Gastroesophageal sphincter (tissue), 4 donors: ENCODE measurements at regions not wholly inside any gene's neighbourhood (a gene's known extent, or its start where the extent isn't known, plus 50 kb on each side); places are given as distances from the start of the nearest gene placed in this dataset.

Source experiments
- ATAC-seq: fragments of 150-250 bp; one replicate; pipeline ENCODE4 v1.9.1; 2016; ENCODE audit warnings: mild to moderate bottlenecking, moderate library complexity
- H3K27ac ChIP-seq, 4 donors: fragments of 200-600 bp; sonication (generic) in 3 of 4; 1 replicate in 3 of 4; 2 replicates in 1 of 4; pipeline ENCODE4 v1.5.1; 2016 to 2019
- H3K27me3 ChIP-seq: fragments of 200-600 bp; sonication (generic); one replicate; pipeline ENCODE4 v1.5.1; 2019
- H3K36me3 ChIP-seq, 2 donors: fragments of 200-600 bp; sonication (generic); one replicate each; pipeline ENCODE4 v1.5.1; 2019; ENCODE audit warnings: control low read depth in 1 of 2
- H3K4me1 ChIP-seq, 3 donors: fragments of 200-600 bp; sonication (generic); 1 replicate in 2 of 3; 2 replicates in 1 of 3; pipeline ENCODE4 v1.5.1; 2016 to 2019; ENCODE audit warnings: control low read depth in 2 of 3
- H3K4me3 ChIP-seq, 2 donors: fragments of 200-600 bp; sonication (generic); one replicate each; pipeline ENCODE4 v1.5.1; 2019; ENCODE audit warnings: mild to moderate bottlenecking in 1 of 2, moderate library complexity in 1 of 2
- H3K9me3 ChIP-seq, 3 donors: fragments of 200-600 bp; sonication (generic); one replicate each; pipeline ENCODE4 v1.5.1; 2017 to 2019; ENCODE audit warnings: control low read depth in 2 of 3
- CTCF ChIP-seq, 4 experiments: fragments of 200-600 bp in 2 of 4; fragments of 450-650 bp in 2 of 4; sonication (generic) in 1 of 4; IDR thresholded peaks; one replicate each; pipeline ENCODE4 v1.5.1; 2017 to 2019; ENCODE audit warnings: antibody characterized with exemption in 4 of 4, mild to moderate bottlenecking in 2 of 4, moderate library complexity in 2 of 4
- EP300 ChIP-seq: sonication (generic); formaldehyde crosslinking; IDR thresholded peaks from one replicate; pipeline ENCODE4 v1.6.1; 2017; ENCODE audit warnings: antibody characterized with exemption, mild to moderate bottlenecking
- POLR2A ChIP-seq, 2 donors: fragments of 450-650 bp; IDR thresholded peaks; one replicate each; pipeline ENCODE4 v1.6.1; 2017; ENCODE audit warnings: antibody characterized with exemption in 2 of 2, mild to moderate bottlenecking in 2 of 2, moderate library complexity in 1 of 2
- POLR2AphosphoS5 ChIP-seq: sonication (generic); formaldehyde crosslinking; IDR thresholded peaks from one replicate; pipeline ENCODE4 v1.6.1; 2017; ENCODE audit warnings: antibody characterized with exemption
- WGBS, 2 donors: methylation state at CpG; one replicate each; pipeline ENCODE4 v1.1.5; 2018; ENCODE audit warnings: low coverage in 1 of 2; 5-methylcytosine and 5-hydroxymethylcytosine counted together

GRCh38 chr14:85122690-85123089 is 407.3 kb upstream of the FLRT2 start:
- no peaks in the 10 kb centered on the region for H3K27me3 ChIP-seq
- no peak overlapping the region for H3K4me3 ChIP-seq
- H3K4me1 ChIP-seq, result no peaks in the 10 kb centered on the region
- no peak overlapping the region for H3K27ac ChIP-seq
- TF ChIP-seq EP300 (no peak), CTCF (IDR thresholded peaks at IDR 0.05) (no peak), POLR2AphosphoS5 (no peak), POLR2A (IDR thresholded peaks at IDR 0.05) (no peak)
- H3K9me3 ChIP-seq, result no peaks in the 10 kb centered on the region
- ATAC-seq, result no peak
- H3K36me3 ChIP-seq, result no peaks in the 10 kb centered on the region

DNA sequence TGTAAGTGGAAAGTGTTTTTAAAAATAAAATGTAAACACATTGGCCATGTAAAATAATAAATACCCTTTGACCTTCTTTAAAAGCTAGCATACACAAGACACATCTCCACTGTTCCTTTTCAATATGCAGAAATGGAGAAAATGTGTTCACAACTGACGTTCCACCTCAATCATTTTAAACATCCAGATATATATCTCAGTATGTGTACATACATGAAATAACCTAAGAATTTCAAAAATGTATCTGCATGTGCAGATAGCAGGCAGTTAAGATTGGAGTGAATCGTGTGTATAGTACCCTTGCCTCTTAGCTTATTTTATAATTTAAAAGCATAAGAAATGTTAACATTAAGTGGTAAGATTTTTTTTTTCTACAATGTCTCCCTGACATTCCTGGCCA is 406.2 kb upstream of the FLRT2 start:
- ATAC-seq, result no peak
- WGBS, 2 donors, result 93 to 94% methylated on average over 2 of the region's 2 CpGs
- H3K4me1 ChIP-seq, result no peaks in the 10 kb centered on the region
- no peaks in the 10 kb centered on the region for H3K27me3 ChIP-seq
- no peaks in the 10 kb centered on the region for H3K9me3 ChIP-seq
- H3K36me3 ChIP-seq, result no peaks in the 10 kb centered on the region
- H3K27ac ChIP-seq, result no peak overlapping the region
- no peak overlapping the region for H3K4me3 ChIP-seq
- TF ChIP-seq EP300, result no peak
- no peak for TF ChIP-seq POLR2A (IDR thresholded peaks at IDR 0.05)
- no peak for TF ChIP-seq CTCF (IDR thresholded peaks at IDR 0.05)
- no peak for TF ChIP-seq POLR2AphosphoS5

DNA sequence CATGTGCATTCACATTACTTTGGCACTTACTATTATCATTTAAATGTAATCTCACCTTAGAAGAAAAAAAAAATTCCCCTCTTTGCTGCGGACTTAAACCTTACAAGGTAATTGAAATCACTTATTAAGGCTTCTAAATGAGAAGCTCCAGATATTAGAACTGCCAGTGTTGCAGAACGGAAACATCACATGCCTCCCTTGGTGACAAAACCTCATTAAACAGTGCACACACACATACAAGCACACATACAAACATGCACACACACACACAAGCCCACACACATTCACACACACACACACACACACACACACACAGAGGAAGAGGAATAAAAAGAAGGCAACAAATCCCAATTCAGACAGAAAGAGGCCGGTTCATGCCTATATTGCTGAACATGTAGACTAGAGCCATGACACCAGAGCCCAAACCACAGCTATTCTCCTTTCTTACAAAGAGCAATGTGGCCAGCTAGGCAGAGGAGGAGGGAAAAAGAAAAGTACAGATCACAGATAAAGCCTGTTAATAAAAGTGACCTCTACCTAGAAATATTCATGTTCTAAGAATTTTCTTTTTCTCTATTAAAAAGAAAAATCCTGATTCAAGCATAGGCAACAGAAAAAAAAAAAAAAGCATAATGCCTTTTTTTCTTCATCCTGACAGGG is 405.2 kb upstream of the FLRT2 start:
- H3K9me3 ChIP-seq, result no peaks in the 10 kb centered on the region
- no peaks in the 10 kb centered on the region for H3K4me1 ChIP-seq
- no peaks in the 10 kb centered on the region for H3K36me3 ChIP-seq
- WGBS, 2 donors, result 95 to 100% methylated on average over 2 to 3 of the region's 3 CpGs
- TF ChIP-seq POLR2AphosphoS5 (no peak), CTCF (IDR thresholded peaks at IDR 0.05) (no peak)
- no peak for ATAC-seq
- no peak overlapping the region for H3K4me3 ChIP-seq
- no peak overlapping the region for H3K27ac ChIP-seq
- no peaks in the 10 kb centered on the region for H3K27me3 ChIP-seq

DNA sequence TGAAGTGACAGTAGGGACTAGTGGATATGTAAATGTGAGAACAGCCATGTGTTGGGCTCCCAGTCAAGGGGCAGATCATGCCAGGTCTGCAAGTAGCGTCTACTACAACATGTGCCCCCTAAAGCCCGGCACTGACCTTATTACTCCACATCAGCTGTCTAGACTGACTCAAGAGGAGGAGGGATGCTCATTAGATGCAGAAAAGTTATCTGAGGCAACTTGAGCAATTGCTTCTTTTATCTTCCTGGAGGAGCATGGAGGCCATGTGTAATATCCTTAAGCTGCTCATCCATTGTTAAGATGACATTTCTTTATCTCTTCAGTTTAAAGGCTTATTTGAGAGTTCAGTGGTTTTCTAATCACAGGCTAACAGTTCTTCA is 404.7 kb upstream of the FLRT2 start:
- H3K9me3 ChIP-seq, result no peaks in the 10 kb centered on the region
- H3K36me3 ChIP-seq, result no peaks in the 10 kb centered on the region
- H3K4me3 ChIP-seq, result no peak overlapping the region
- ATAC-seq, result no peak
- H3K4me1 ChIP-seq, result no peaks in the 10 kb centered on the region
- 92 to 93% methylated on average over 2 of the region's 2 CpGs for WGBS, 2 donors
- no peaks in the 10 kb centered on the region for H3K27me3 ChIP-seq
- TF ChIP-seq POLR2A (IDR thresholded peaks at IDR 0.05), result no peak
- no peak for TF ChIP-seq EP300
- TF ChIP-seq POLR2AphosphoS5, result no peak
- TF ChIP-seq CTCF (IDR thresholded peaks at IDR 0.05), result no peak
- no peak overlapping the region for H3K27ac ChIP-seq

DNA sequence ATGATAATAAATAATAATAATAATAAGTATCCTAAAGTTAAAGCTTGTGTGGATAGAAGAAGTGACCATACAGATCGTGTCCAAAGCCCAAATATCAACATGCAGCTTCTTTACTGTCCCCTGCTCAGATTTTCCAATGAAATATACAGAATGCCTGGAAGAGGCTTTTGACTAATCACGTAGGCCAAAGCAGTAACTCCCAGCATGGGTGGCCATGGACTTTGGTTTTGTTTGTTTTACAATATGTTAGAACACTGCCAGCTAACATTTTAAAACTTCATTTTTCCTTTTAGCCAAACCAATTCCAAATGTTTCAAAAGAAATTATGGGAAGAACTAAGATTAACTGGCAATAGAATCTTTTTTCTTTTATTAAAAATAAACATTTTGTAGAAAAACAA is 400.0 kb upstream of the FLRT2 start:
- H3K4me1 ChIP-seq, result no peaks in the 10 kb centered on the region
- TF ChIP-seq EP300, result no peak
- TF ChIP-seq POLR2A (IDR thresholded peaks at IDR 0.05), result no peak
- TF ChIP-seq POLR2AphosphoS5, result no peak
- TF ChIP-seq CTCF (IDR thresholded peaks at IDR 0.05), result no peak
- 55% methylated on average over 2 of the region's 2 CpGs for WGBS, 2 donors
- H3K36me3 ChIP-seq, result no peaks in the 10 kb centered on the region
- H3K9me3 ChIP-seq, result peaks cover 0 to 7% (median 0%) of the 10 kb centered on the region in 3 donors
- H3K4me3 ChIP-seq, result no peak overlapping the region
- H3K27me3 ChIP-seq, result no peaks in the 10 kb centered on the region
- H3K27ac ChIP-seq, result no peak overlapping the region
- no peak for ATAC-seq
